ENCODE measurements at regions not wholly inside any gene's neighbourhood (a gene's known extent, or its start where the extent isn't known, plus 50 kb on each side); places are given as distances from the start of the nearest gene placed in this dataset.

GRCh38 chr9:115910959-115911358 lies 242.6 kb upstream of the PAPPA start:
- H3K4me3 ChIP-seq (ENCODE audit: low read length): no peak overlapping the region
- no peak overlapping the region for H3K27ac ChIP-seq (ENCODE audit: low read depth, low read length)
- no peak overlapping the region for H2BK15ac ChIP-seq (replicated peaks; ENCODE audit: low read depth)
- H3K9ac ChIP-seq (ENCODE audit: low read length): no peak overlapping the region
- no peak for DNase-seq
- H3K23ac ChIP-seq (ENCODE audit: low read length): no peak overlapping the region
- H3K79me2 ChIP-seq (ENCODE audit: control insufficient read depth, insufficient read depth, low read length): no peaks in the 10 kb centered on the region
- no peaks in the 10 kb centered on the region for H3K4me1 ChIP-seq (ENCODE audit: control insufficient read depth, low read depth, low read length)
- no peaks in the 10 kb centered on the region for H3K36me3 ChIP-seq (ENCODE audit: control insufficient read depth, insufficient read depth, low read length)
- H3K18ac ChIP-seq (ENCODE audit: low read length): no peak overlapping the region
- no peak overlapping the region for H3K56ac ChIP-seq (ENCODE audit: low read length)
- no peak overlapping the region for H4K5ac ChIP-seq (ENCODE audit: low read length)
- no peak overlapping the region for H2BK5ac ChIP-seq (ENCODE audit: low read length)
- H3K79me1 ChIP-seq (ENCODE audit: low read length): no peaks in the 10 kb centered on the region
- H3K27me3 ChIP-seq (ENCODE audit: insufficient read depth, low read length, poor library complexity): no peaks in the 10 kb centered on the region
- no CpG with 5 or more reads among the region's 2 CpGs for WGBS (ENCODE audit: extremely low coverage, insufficient coverage, low lambda C conversion rate)
- no peak overlapping the region for H4K8ac ChIP-seq (ENCODE audit: low read depth, low read length)
- H3K4ac ChIP-seq (ENCODE audit: low read depth, low read length): no peak overlapping the region
- H2BK120ac ChIP-seq (ENCODE audit: low read depth, low read length): no peak overlapping the region
- H3K4me2 ChIP-seq (ENCODE audit: low read length): no peak overlapping the region
- H2AK5ac ChIP-seq (ENCODE audit: low read length): no peak overlapping the region

GRCh38 chr9:115912086-115912485 lies 241.5 kb upstream of the PAPPA start:
- Histone ChIP-seq H3K18ac (ENCODE audit: low read length) (no peak overlapping the region), H4K8ac (ENCODE audit: low read depth, low read length) (no peak overlapping the region)

GRCh38 chr9:115913696-115914095 lies 239.9 kb upstream of the PAPPA start:
- Histone ChIP-seq H3K4me2 (ENCODE audit: low read length) (no peak overlapping the region), H2BK15ac (replicated peaks; ENCODE audit: low read depth) (no peak overlapping the region), H3K27ac (ENCODE audit: low read depth, low read length) (no peak overlapping the region), H4K5ac (ENCODE audit: low read length) (no peak overlapping the region), H3K79me1 (ENCODE audit: low read length) (no peaks in the 10 kb centered on the region), H3K18ac (ENCODE audit: low read length) (no peak overlapping the region), H3K4me1 (ENCODE audit: control insufficient read depth, low read depth, low read length) (no peaks in the 10 kb centered on the region), H3K4me3 (ENCODE audit: low read length) (no peak overlapping the region), H2AK5ac (ENCODE audit: low read length) (no peak overlapping the region), H4K8ac (ENCODE audit: low read depth, low read length) (no peak overlapping the region), H3K9ac (ENCODE audit: low read length) (no peak overlapping the region), H3K27me3 (ENCODE audit: insufficient read depth, low read length, poor library complexity) (no peaks in the 10 kb centered on the region), H3K36me3 (ENCODE audit: control insufficient read depth, insufficient read depth, low read length) (no peaks in the 10 kb centered on the region), H3K79me2 (ENCODE audit: control insufficient read depth, insufficient read depth, low read length) (no peaks in the 10 kb centered on the region), H3K4ac (ENCODE audit: low read depth, low read length) (no peak overlapping the region), H2BK5ac (ENCODE audit: low read length) (no peak overlapping the region), H3K23ac (ENCODE audit: low read length) (no peak overlapping the region), H3K56ac (ENCODE audit: low read length) (no peak overlapping the region), H2BK120ac (ENCODE audit: low read depth, low read length) (no peak overlapping the region)
- no peak for DNase-seq
- WGBS (ENCODE audit: extremely low coverage, insufficient coverage, low lambda C conversion rate): no CpG with 5 or more reads among the region's 3 CpGs

More at GRCh38 chr9:115912086-115912485, 241.5 kb upstream of the PAPPA start:
- Histone ChIP-seq H3K79me2 (ENCODE audit: control insufficient read depth, insufficient read depth, low read length) (no peaks in the 10 kb centered on the region), H3K4me1 (ENCODE audit: control insufficient read depth, low read depth, low read length) (no peaks in the 10 kb centered on the region), H3K9ac (ENCODE audit: low read length) (no peak overlapping the region), H3K36me3 (ENCODE audit: control insufficient read depth, insufficient read depth, low read length) (no peaks in the 10 kb centered on the region), H3K27me3 (ENCODE audit: insufficient read depth, low read length, poor library complexity) (no peaks in the 10 kb centered on the region), H2BK15ac (replicated peaks; ENCODE audit: low read depth) (no peak overlapping the region), H3K79me1 (ENCODE audit: low read length) (no peaks in the 10 kb centered on the region), H3K56ac (ENCODE audit: low read length) (no peak overlapping the region), H3K23ac (ENCODE audit: low read length) (no peak overlapping the region), H2BK5ac (ENCODE audit: low read length) (no peak overlapping the region), H2AK5ac (ENCODE audit: low read length) (no peak overlapping the region), H3K4ac (ENCODE audit: low read depth, low read length) (no peak overlapping the region), H3K4me3 (ENCODE audit: low read length) (no peak overlapping the region), H4K5ac (ENCODE audit: low read length) (no peak overlapping the region), H3K4me2 (ENCODE audit: low read length) (no peak overlapping the region), H3K27ac (ENCODE audit: low read depth, low read length) (no peak overlapping the region), H2BK120ac (ENCODE audit: low read depth, low read length) (no peak overlapping the region)
- no peak for DNase-seq
- WGBS (ENCODE audit: extremely low coverage, insufficient coverage, low lambda C conversion rate): no CpG with 5 or more reads among the region's 4 CpGs

GRCh38 chr9:115914291-115914690 lies 239.3 kb upstream of the PAPPA start:
- no CpG with 5 or more reads among the region's 5 CpGs for WGBS (ENCODE audit: extremely low coverage, insufficient coverage, low lambda C conversion rate)
- no peak overlapping the region for H3K9ac ChIP-seq (ENCODE audit: low read length)
- H3K27me3 ChIP-seq (ENCODE audit: insufficient read depth, low read length, poor library complexity): no peaks in the 10 kb centered on the region
- H2BK15ac ChIP-seq (replicated peaks; ENCODE audit: low read depth): no peak overlapping the region
- no peaks in the 10 kb centered on the region for H3K4me1 ChIP-seq (ENCODE audit: control insufficient read depth, low read depth, low read length)
- no peak overlapping the region for H3K56ac ChIP-seq (ENCODE audit: low read length)
- no peak overlapping the region for H2AK5ac ChIP-seq (ENCODE audit: low read length)
- H3K4me2 ChIP-seq (ENCODE audit: low read length): no peak overlapping the region
- H2BK5ac ChIP-seq (ENCODE audit: low read length): no peak overlapping the region
- H4K8ac ChIP-seq (ENCODE audit: low read depth, low read length): no peak overlapping the region
- no peak overlapping the region for H3K4me3 ChIP-seq (ENCODE audit: low read length)
- H3K79me1 ChIP-seq (ENCODE audit: low read length): no peaks in the 10 kb centered on the region
- no peak overlapping the region for H3K27ac ChIP-seq (ENCODE audit: low read depth, low read length)
- no peaks in the 10 kb centered on the region for H3K36me3 ChIP-seq (ENCODE audit: control insufficient read depth, insufficient read depth, low read length)
- no peak for DNase-seq
- H3K23ac ChIP-seq (ENCODE audit: low read length): no peak overlapping the region
- H3K18ac ChIP-seq (ENCODE audit: low read length): no peak overlapping the region
- H3K79me2 ChIP-seq (ENCODE audit: control insufficient read depth, insufficient read depth, low read length): no peaks in the 10 kb centered on the region
- H2BK120ac ChIP-seq (ENCODE audit: low read depth, low read length): no peak overlapping the region
- no peak overlapping the region for H3K4ac ChIP-seq (ENCODE audit: low read depth, low read length)
- no peak overlapping the region for H4K5ac ChIP-seq (ENCODE audit: low read length)

GRCh38 chr9:115921301-115921700 lies 232.3 kb upstream of the PAPPA start:
- Histone ChIP-seq H4K8ac (ENCODE audit: low read depth, low read length) (no peak overlapping the region), H3K4me3 (ENCODE audit: low read length) (no peak overlapping the region), H3K79me1 (ENCODE audit: low read length) (no peaks in the 10 kb centered on the region), H2BK120ac (ENCODE audit: low read depth, low read length) (no peak overlapping the region), H2BK15ac (replicated peaks; ENCODE audit: low read depth) (no peak overlapping the region), H3K27me3 (ENCODE audit: insufficient read depth, low read length, poor library complexity) (no peaks in the 10 kb centered on the region), H3K9ac (ENCODE audit: low read length) (no peak overlapping the region), H3K4ac (ENCODE audit: low read depth, low read length) (no peak overlapping the region), H3K36me3 (ENCODE audit: control insufficient read depth, insufficient read depth, low read length) (no peaks in the 10 kb centered on the region), H3K79me2 (ENCODE audit: control insufficient read depth, insufficient read depth, low read length) (no peaks in the 10 kb centered on the region), H4K5ac (ENCODE audit: low read length) (no peak overlapping the region), H3K4me2 (ENCODE audit: low read length) (no peak overlapping the region), H3K23ac (ENCODE audit: low read length) (no peak overlapping the region), H3K56ac (ENCODE audit: low read length) (no peak overlapping the region), H2BK5ac (ENCODE audit: low read length) (no peak overlapping the region), H2AK5ac (ENCODE audit: low read length) (no peak overlapping the region), H3K27ac (ENCODE audit: low read depth, low read length) (no peak overlapping the region), H3K4me1 (ENCODE audit: control insufficient read depth, low read depth, low read length) (no peaks in the 10 kb centered on the region), H3K18ac (ENCODE audit: low read length) (no peak overlapping the region)
- WGBS (ENCODE audit: extremely low coverage, insufficient coverage, low lambda C conversion rate): no CpG with 5 or more reads among the region's 8 CpGs
- DNase-seq: no peak

GRCh38 chr9:115922444-115922843 lies 231.1 kb upstream of the PAPPA start:
- H4K8ac ChIP-seq (ENCODE audit: low read depth, low read length): no peak overlapping the region
- no peak overlapping the region for H2BK5ac ChIP-seq (ENCODE audit: low read length)
- H3K79me2 ChIP-seq (ENCODE audit: control insufficient read depth, insufficient read depth, low read length): no peaks in the 10 kb centered on the region
- no peak overlapping the region for H3K18ac ChIP-seq (ENCODE audit: low read length)
- H4K5ac ChIP-seq (ENCODE audit: low read length): no peak overlapping the region
- H3K4ac ChIP-seq (ENCODE audit: low read depth, low read length): no peak overlapping the region
- H3K9ac ChIP-seq (ENCODE audit: low read length): no peak overlapping the region
- H3K23ac ChIP-seq (ENCODE audit: low read length): no peak overlapping the region
- no peak overlapping the region for H2BK15ac ChIP-seq (replicated peaks; ENCODE audit: low read depth)
- H3K36me3 ChIP-seq (ENCODE audit: control insufficient read depth, insufficient read depth, low read length): no peaks in the 10 kb centered on the region
- no peak overlapping the region for H3K56ac ChIP-seq (ENCODE audit: low read length)
- H3K27me3 ChIP-seq (ENCODE audit: insufficient read depth, low read length, poor library complexity): no peaks in the 10 kb centered on the region
- H3K27ac ChIP-seq (ENCODE audit: low read depth, low read length): no peak overlapping the region
- no peak overlapping the region for H2BK120ac ChIP-seq (ENCODE audit: low read depth, low read length)
- H3K4me1 ChIP-seq (ENCODE audit: control insufficient read depth, low read depth, low read length): no peaks in the 10 kb centered on the region
- H2AK5ac ChIP-seq (ENCODE audit: low read length): no peak overlapping the region
- H3K4me3 ChIP-seq (ENCODE audit: low read length): no peak overlapping the region
- H3K4me2 ChIP-seq (ENCODE audit: low read length): no peak overlapping the region
- no CpG with 5 or more reads among the region's 3 CpGs for WGBS (ENCODE audit: extremely low coverage, insufficient coverage, low lambda C conversion rate)
- DNase-seq: no peak
- no peaks in the 10 kb centered on the region for H3K79me1 ChIP-seq (ENCODE audit: low read length)
